Ascending aorta (tissue), 2 donors: ENCODE measurements at regions not wholly inside any gene's neighbourhood (a gene's known extent, or its start where the extent isn't known, plus 50 kb on each side); places are given as distances from the start of the nearest gene placed in this dataset.

Experiments used
- DNase-seq, 2 donors: peaks; one replicate each; pipeline ENCODE4 v3.0.0-alpha.2; 2019; ENCODE audit warnings: low spot score in 2 of 2
- H3K27ac ChIP-seq, 2 donors: fragments of 200-600 bp; sonication (generic); one replicate each; pipeline ENCODE4 v1.5.1; 2016 to 2017; ENCODE audit warnings: mild to moderate bottlenecking in 1 of 2
- H3K27me3 ChIP-seq: fragments of 200-600 bp; sonication (generic); one replicate; pipeline ENCODE4 v1.5.1; 2017
- H3K36me3 ChIP-seq, 2 donors: fragments of 200-600 bp; sonication (generic); one replicate each; pipeline ENCODE4 v1.5.1; 2016
- H3K4me1 ChIP-seq, 2 donors: fragments of 200-600 bp; sonication (generic); one replicate each; pipeline ENCODE4 v1.5.1; 2016 to 2017; ENCODE audit warnings: mild to moderate bottlenecking in 1 of 2
- H3K4me3 ChIP-seq, 2 donors: fragments of 200-600 bp; sonication (generic); one replicate each; pipeline ENCODE4 v1.5.1; 2016 to 2017; ENCODE audit warnings: mild to moderate bottlenecking in 1 of 2
- H3K9me3 ChIP-seq, 2 donors: fragments of 200-600 bp; sonication (generic); one replicate each; pipeline ENCODE4 v1.5.1; 2016
- CTCF ChIP-seq, 3 experiments: fragments of 200-600 bp in 2 of 3; fragments of 450-650 bp in 1 of 3; sonication (generic) in 2 of 3; IDR thresholded peaks; one replicate each; pipeline ENCODE4 v1.5.1; 2016 to 2019; ENCODE audit warnings: antibody characterized with exemption in 3 of 3, mild to moderate bottlenecking in 1 of 3, moderate library complexity in 1 of 3
- intact Hi-C: fragments of 100-400 bp; cut with DNase I; formaldehyde crosslinking; loops from one replicate; pipeline ENCODE4 v1.15.1; 2023

DNA sequence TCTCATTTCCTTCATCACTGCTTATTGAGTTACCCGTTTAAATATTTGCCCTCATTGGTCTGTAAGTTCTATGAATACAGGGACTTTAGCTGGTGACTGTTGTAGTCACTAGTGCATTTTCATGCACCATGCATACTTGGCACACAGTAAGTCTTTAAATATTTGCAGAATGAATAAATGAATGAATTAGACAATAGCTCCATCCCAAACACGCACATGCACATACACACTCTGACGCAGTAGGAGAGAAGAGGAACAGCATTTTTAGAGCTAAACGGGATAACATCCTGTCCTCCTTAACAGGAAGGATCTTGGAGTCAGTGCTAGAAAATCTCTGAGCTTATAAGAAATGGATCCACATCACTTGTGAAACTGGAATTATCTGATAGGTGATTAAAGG is 447.7 kb downstream of the KIF4B start:
- Histone ChIP-seq H3K4me3 (no peak overlapping the region), H3K36me3 (no peaks in the 10 kb centered on the region), H3K4me1 (no peaks in the 10 kb centered on the region), H3K27me3 (no peaks in the 10 kb centered on the region), H3K9me3 (no peaks in the 10 kb centered on the region), H3K27ac (no peak overlapping the region)
- intact Hi-C loops: no loop called here
- DNase-seq: no peak
- no peak for TF ChIP-seq CTCF (IDR thresholded peaks at IDR 0.05)

DNA sequence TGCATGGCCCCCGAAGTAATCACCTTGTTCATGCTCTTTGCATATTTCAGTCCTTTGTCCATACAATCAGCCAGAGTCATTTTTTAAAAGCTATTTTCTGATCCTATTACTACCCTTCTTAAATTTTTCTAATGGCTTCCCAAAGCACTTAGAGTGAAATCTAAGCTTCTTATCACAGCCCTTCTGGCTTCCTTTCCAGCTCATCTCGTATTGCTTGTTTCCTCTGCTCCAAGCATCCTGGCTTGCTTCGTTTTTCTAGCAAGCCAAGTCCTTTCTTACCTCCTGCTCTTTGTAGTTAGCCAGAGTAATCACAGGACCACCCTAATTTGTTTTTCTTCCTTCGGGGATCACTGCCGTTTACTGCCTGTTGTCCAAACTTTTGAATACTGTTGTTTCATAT is 453.3 kb downstream of the KIF4B start:
- H3K9me3 ChIP-seq: no peaks in the 10 kb centered on the region
- no peak for TF ChIP-seq CTCF (IDR thresholded peaks at IDR 0.05)
- no peak for DNase-seq
- no peaks in the 10 kb centered on the region for H3K36me3 ChIP-seq
- no peaks in the 10 kb centered on the region for H3K27me3 ChIP-seq
- no peak overlapping the region for H3K4me3 ChIP-seq
- H3K4me1 ChIP-seq: no peaks in the 10 kb centered on the region
- H3K27ac ChIP-seq: no peak overlapping the region
- intact Hi-C loops: no loop called here

- no peak overlapping the region for H3K27ac ChIP-seq
- no peaks in the 10 kb centered on the region for H3K27me3 ChIP-seq
- H3K4me1 ChIP-seq: no peaks in the 10 kb centered on the region
- H3K36me3 ChIP-seq: no peaks in the 10 kb centered on the region
- no peaks in the 10 kb centered on the region for H3K9me3 ChIP-seq
- TF ChIP-seq CTCF (IDR thresholded peaks at IDR 0.05): no peak
- no peak overlapping the region for H3K4me3 ChIP-seq
- DNase-seq: no peak
- intact Hi-C loops: no loop called here
Measured at GRCh38 chr5:155471027-155471426, 457.5 kb downstream of the KIF4B start.

- Histone ChIP-seq H3K27me3 (no peaks in the 10 kb centered on the region), H3K4me3 (no peak overlapping the region), H3K9me3 (no peaks in the 10 kb centered on the region), H3K4me1 (no peaks in the 10 kb centered on the region), H3K27ac (no peak overlapping the region), H3K36me3 (no peaks in the 10 kb centered on the region)
- TF ChIP-seq CTCF (IDR thresholded peaks at IDR 0.05): no peak
- intact Hi-C loops: no loop called here
- no peak for DNase-seq
Measured at GRCh38 chr5:155472780-155473179, 459.2 kb downstream of the KIF4B start.

DNA sequence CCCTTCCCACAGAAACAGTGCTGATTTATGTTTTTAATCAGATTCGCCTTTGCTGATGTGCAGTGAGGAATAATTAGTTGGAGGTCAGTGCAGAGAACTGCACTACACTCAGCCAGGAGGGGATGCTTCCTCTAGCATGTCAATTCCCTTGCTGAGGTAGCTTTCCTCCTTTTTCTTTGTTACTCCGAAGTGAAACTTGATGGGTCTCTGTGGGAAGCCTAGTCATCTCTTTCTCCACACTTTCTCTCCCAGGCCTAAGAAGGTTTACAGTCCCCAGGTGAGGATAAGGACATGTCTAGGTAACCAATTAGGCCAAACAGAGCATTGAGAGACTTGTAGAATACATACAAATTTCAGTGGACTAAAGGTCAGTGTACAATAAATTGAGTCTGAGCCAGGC is 461.8 kb downstream of the KIF4B start:
- no peak overlapping the region for H3K27ac ChIP-seq
- intact Hi-C loops: no loop called here
- DNase-seq: no peak
- no peak for TF ChIP-seq CTCF (IDR thresholded peaks at IDR 0.05)
- H3K4me3 ChIP-seq: no peak overlapping the region
- no peaks in the 10 kb centered on the region for H3K9me3 ChIP-seq
- H3K27me3 ChIP-seq: no peaks in the 10 kb centered on the region
- no peaks in the 10 kb centered on the region for H3K36me3 ChIP-seq
- H3K4me1 ChIP-seq: no peaks in the 10 kb centered on the region

GRCh38 chr5:155480731-155481131 is 467.2 kb downstream of the KIF4B start:
- Histone ChIP-seq H3K27ac (no peak overlapping the region), H3K27me3 (no peaks in the 10 kb centered on the region), H3K36me3 (no peaks in the 10 kb centered on the region), H3K4me3 (no peak overlapping the region), H3K4me1 (no peaks in the 10 kb centered on the region), H3K9me3 (no peaks in the 10 kb centered on the region)
- no peak for TF ChIP-seq CTCF (IDR thresholded peaks at IDR 0.05)
- intact Hi-C loops: no loop called here
- no peak for DNase-seq
